ENCODE measurements at regions not wholly inside any gene's neighbourhood (a gene's known extent, or its start where the extent isn't known, plus 50 kb on each side); places are given as distances from the start of the nearest gene placed in this dataset.

GRCh38 chr5:89721353-89721752 lies 688.2 kb downstream of the CETN3 start:
- intact Hi-C loops (cut with DNase I), result no loop called here
- TF ChIP-seq EP300 (IDR thresholded peaks at IDR 0.05), result no peak
- TF ChIP-seq POLR2A (IDR thresholded peaks at IDR 0.05; ENCODE audit: low read depth), result no peak
- TF ChIP-seq CTCF (IDR thresholded peaks at IDR 0.05), result no peak
- no peak for TF ChIP-seq POLR2AphosphoS5 (IDR thresholded peaks at IDR 0.05)
- WGBS, result 52% methylated on average over 2 of the region's 2 CpGs

GRCh38 chr5:89712134-89712700 lies 697.3 kb downstream of the CETN3 start:
- Histone ChIP-seq H3K27ac (replicated peaks in 1 of 4) (no peak overlapping the region), H3K4me3 (no peak overlapping the region), H3K27me3 (no peaks in the 10 kb centered on the region), H3K9me3 (no peaks in the 10 kb centered on the region), H3K4me1 (no peaks in the 10 kb centered on the region), H3K36me3 (no peaks in the 10 kb centered on the region)
- intact Hi-C loops (cut with DNase I), result no loop called here
- no peak for DNase-seq (ENCODE audit: extremely low spot score)
- TF ChIP-seq POLR2AphosphoS5 (IDR thresholded peaks at IDR 0.05) (no peak), CTCF (IDR thresholded peaks at IDR 0.05) (no peak), POLR2A (IDR thresholded peaks at IDR 0.05; ENCODE audit: low read depth) (no peak), EP300 (IDR thresholded peaks at IDR 0.05) (no peak)
- 98% methylated on average over 3 of the region's 3 CpGs for WGBS

More at GRCh38 chr5:89721353-89721752, 688.2 kb downstream of the CETN3 start:
- no peak overlapping the region for H3K27ac ChIP-seq (replicated peaks in 1 of 4)
- H3K4me1 ChIP-seq, result peaks cover 0 to 11% (median 6%) of the 10 kb centered on the region in 4 donors
- no peak for DNase-seq (ENCODE audit: extremely low spot score)
- H3K9me3 ChIP-seq, result no peaks in the 10 kb centered on the region
- no peaks in the 10 kb centered on the region for H3K36me3 ChIP-seq
- no peak overlapping the region for H3K4me3 ChIP-seq
- no peaks in the 10 kb centered on the region for H3K27me3 ChIP-seq

GRCh38 chr5:89711526-89711925 lies 698.0 kb downstream of the CETN3 start:
- H3K4me3 ChIP-seq, result no peak overlapping the region
- no peaks in the 10 kb centered on the region for H3K27me3 ChIP-seq
- DNase-seq (ENCODE audit: extremely low spot score), result no peak
- WGBS, result 96% methylated on average over 1 of the region's 1 CpG
- no peaks in the 10 kb centered on the region for H3K36me3 ChIP-seq
- H3K4me1 ChIP-seq, result no peaks in the 10 kb centered on the region
- no peaks in the 10 kb centered on the region for H3K9me3 ChIP-seq
- TF ChIP-seq POLR2A (IDR thresholded peaks at IDR 0.05; ENCODE audit: low read depth), result no peak
- no peak for TF ChIP-seq CTCF (IDR thresholded peaks at IDR 0.05)
- no peak for TF ChIP-seq POLR2AphosphoS5 (IDR thresholded peaks at IDR 0.05)
- no peak overlapping the region for H3K27ac ChIP-seq (replicated peaks in 1 of 4)
- intact Hi-C loops (cut with DNase I), result no loop called here

GRCh38 chr5:89710006-89710405 lies 699.5 kb downstream of the CETN3 start:
- no peaks in the 10 kb centered on the region for H3K36me3 ChIP-seq
- H3K4me1 ChIP-seq, result no peaks in the 10 kb centered on the region
- H3K9me3 ChIP-seq, result no peaks in the 10 kb centered on the region
- intact Hi-C loops (cut with DNase I), result no loop called here
- DNase-seq (ENCODE audit: extremely low spot score), result no peak
- no peak overlapping the region for H3K4me3 ChIP-seq
- TF ChIP-seq POLR2AphosphoS5 (IDR thresholded peaks at IDR 0.05), result no peak
- no peak for TF ChIP-seq EP300 (IDR thresholded peaks at IDR 0.05)
- TF ChIP-seq POLR2A (IDR thresholded peaks at IDR 0.05; ENCODE audit: low read depth), result no peak
- no peak for TF ChIP-seq CTCF (IDR thresholded peaks at IDR 0.05)
- H3K27ac ChIP-seq (replicated peaks in 1 of 4), result no peak overlapping the region
- H3K27me3 ChIP-seq, result no peaks in the 10 kb centered on the region
- 100% methylated on average over 1 of the region's 1 CpG for WGBS

- H3K4me3 ChIP-seq, result no peak overlapping the region
- H3K9me3 ChIP-seq, result no peaks in the 10 kb centered on the region
- TF ChIP-seq POLR2A (IDR thresholded peaks at IDR 0.05; ENCODE audit: low read depth), result no peak
- no peaks in the 10 kb centered on the region for H3K27me3 ChIP-seq
- 73% methylated on average over 2 of the region's 2 CpGs for WGBS
- H3K36me3 ChIP-seq, result no peaks in the 10 kb centered on the region
- DNase-seq (ENCODE audit: extremely low spot score), result no peak
- no peak overlapping the region for H3K27ac ChIP-seq (replicated peaks in 1 of 4)
- no peaks in the 10 kb centered on the region for H3K4me1 ChIP-seq
- intact Hi-C loops (cut with DNase I), result no loop called here
Observed at GRCh38 chr5:89707891-89708290, 701.7 kb downstream of the CETN3 start.

Data from esophagus muscularis mucosa (tissue), 4 donors.